Transverse colon (tissue), 4 donors: ENCODE measurements at regions not wholly inside any gene's neighbourhood (a gene's known extent, or its start where the extent isn't known, plus 50 kb on each side); places are given as distances from the start of the nearest gene placed in this dataset.

ENCODE experiments used
- DNase-seq: peaks from one replicate; pipeline ENCODE4 v3.0.0-alpha.2; 2019
- H3K27ac ChIP-seq, 4 donors: fragments of 200-600 bp; sonication (generic); 2 replicates each; pipeline ENCODE4 v1.5.1; 2016 to 2018; ENCODE audit warnings: inconsistent platforms in 4 of 4
- H3K27me3 ChIP-seq: fragments of 200-600 bp; sonication (generic); 2 replicates; pipeline ENCODE4 v1.5.1; 2017; ENCODE audit warnings: inconsistent platforms
- H3K36me3 ChIP-seq, 4 donors: fragments of 200-600 bp; sonication (generic); 2 replicates each; pipeline ENCODE4 v1.5.1; 2017 to 2019; ENCODE audit warnings: inconsistent platforms in 4 of 4
- H3K4me1 ChIP-seq, 4 donors: fragments of 200-600 bp; sonication (generic); 2 replicates each; pipeline ENCODE4 v1.5.1; 2017 to 2020; ENCODE audit warnings: inconsistent platforms in 4 of 4
- H3K4me3 ChIP-seq, 4 donors: fragments of 200-600 bp; sonication (generic); 1 replicate in 1 of 4; 2 replicates in 3 of 4; pipeline versions ENCODE4 v1.5.1 to v1.6.1; 2017 to 2019; ENCODE audit warnings: inconsistent platforms in 4 of 4
- H3K9me3 ChIP-seq, 2 donors: fragments of 200-600 bp; sonication (generic); 2 replicates each; pipeline ENCODE4 v1.5.1; 2017 to 2019; ENCODE audit warnings: inconsistent platforms in 2 of 2
- CTCF ChIP-seq, 5 experiments: fragments of 200-600 bp in 3 of 5; fragments of 450-650 bp in 2 of 5; sonication (generic) in 3 of 5; IDR thresholded peaks; 1 replicate in 2 of 5; 2 replicates in 3 of 5; pipeline ENCODE4 v1.5.1; 2016 to 2017; ENCODE audit warnings: antibody characterized with exemption in 5 of 5, inconsistent platforms in 3 of 5, mild to moderate bottlenecking in 2 of 5, moderate library complexity in 1 of 5
- EP300 ChIP-seq: sonication (generic); formaldehyde crosslinking; IDR thresholded peaks from one replicate; pipeline ENCODE4 v1.6.1; 2017; ENCODE audit warnings: antibody characterized with exemption, low read depth
- POLR2A ChIP-seq: fragments of 450-650 bp; IDR thresholded peaks from one replicate; pipeline ENCODE4 v1.6.1; 2016; ENCODE audit warnings: antibody characterized with exemption, mild to moderate bottlenecking, moderate library complexity
- POLR2AphosphoS5 ChIP-seq, 3 donors: sonication (generic); formaldehyde crosslinking; IDR thresholded peaks; one replicate each; pipeline ENCODE4 v1.6.1; 2016; ENCODE audit warnings: antibody characterized with exemption in 3 of 3
- WGBS, 2 donors: methylation state at CpG; one replicate each; pipeline ENCODE4 v1.1.5; 2018; ENCODE audit warnings: low coverage in 1 of 2; 5-methylcytosine and 5-hydroxymethylcytosine counted together
- in situ Hi-C, 4 donors: fragments of 200-750 bp; cut with MboI; loops; one replicate each; pipeline versions ENCODE4 v1.15.0 to v1.15.1; 2017; ENCODE audit warnings: low sequenced_read_pairs in 3 of 4, low pct_ligation_motif_present in 1 of 4, low pct_unique_long_range_greater_than_20kb in 1 of 4
- intact Hi-C: fragments of 100-400 bp; cut with DNase I; formaldehyde crosslinking; loops from one replicate; pipeline ENCODE4 v1.15.1; 2023; ENCODE audit warnings: low total_unique reads

- in situ Hi-C loops, result no loop called here
- intact Hi-C loops, result no loop called here
- no peak for DNase-seq
- no peaks in the 10 kb centered on the region for H3K36me3 ChIP-seq
- peaks cover 0 to 9% (median 2%) of the 10 kb centered on the region in 4 donors for H3K4me1 ChIP-seq
- H3K27ac ChIP-seq, result no peak overlapping the region
- TF ChIP-seq EP300 (no peak), POLR2AphosphoS5 (IDR thresholded peaks at IDR 0.05) (no peak), CTCF (IDR thresholded peaks at IDR 0.05) (no peak)
- H3K4me3 ChIP-seq, result no peak overlapping the region
- 85 to 87% methylated on average over 3 of the region's 3 CpGs for WGBS, 2 donors
- no peaks in the 10 kb centered on the region for H3K27me3 ChIP-seq
- H3K9me3 ChIP-seq, result no peaks in the 10 kb centered on the region
Measured at GRCh38 chr5:54608423-54609085, 91.0 kb downstream of the SNX18 start.

- Histone ChIP-seq H3K27me3 (no peaks in the 10 kb centered on the region), H3K4me3 (no peak overlapping the region), H3K4me1 (peaks cover 0 to 9% (median 2%) of the 10 kb centered on the region in 4 donors), H3K36me3 (no peaks in the 10 kb centered on the region), H3K27ac (no peak overlapping the region), H3K9me3 (no peaks in the 10 kb centered on the region)
- in situ Hi-C loops (no loop called here), intact Hi-C loops (no loop called here)
- DNase-seq, result no peak
- no peak for TF ChIP-seq CTCF (IDR thresholded peaks at IDR 0.05)
- no peak for TF ChIP-seq POLR2A
- TF ChIP-seq EP300, result no peak
- no peak for TF ChIP-seq POLR2AphosphoS5 (IDR thresholded peaks at IDR 0.05)
- 67 to 95% methylated on average over 1 to 3 of the region's 3 CpGs for WGBS, 2 donors
Measured at GRCh38 chr5:54607006-54607405, 89.4 kb downstream of the SNX18 start.

GRCh38 chr5:54603372-54603771, 85.8 kb downstream of the SNX18 start:
- no peaks in the 10 kb centered on the region for H3K27me3 ChIP-seq
- no peaks in the 10 kb centered on the region for H3K4me1 ChIP-seq
- no peak for DNase-seq
- no peak overlapping the region for H3K27ac ChIP-seq
- 38 to 44% methylated on average over 1 of the region's 1 CpG for whole genome bisulfite sequencing, 2 donors
- no peak for TF ChIP-seq POLR2A
- peak in 1 of 3 donors; percentile 30 for TF ChIP-seq POLR2AphosphoS5 (IDR thresholded peaks at IDR 0.05)
- TF ChIP-seq CTCF (IDR thresholded peaks at IDR 0.05), result no peak
- in situ Hi-C loops, result no loop called here
- no peaks in the 10 kb centered on the region for H3K36me3 ChIP-seq
- no peaks in the 10 kb centered on the region for H3K9me3 ChIP-seq
- intact Hi-C loops, result no loop called here
- no peak overlapping the region for H3K4me3 ChIP-seq

GRCh38 chr5:54602475-54602874, 84.9 kb downstream of the SNX18 start:
- in situ Hi-C loops, result no loop called here

More at GRCh38 chr5:54602475-54602874, 84.9 kb downstream of the SNX18 start:
- Histone ChIP-seq H3K27ac (no peak overlapping the region), H3K9me3 (no peaks in the 10 kb centered on the region), H3K4me1 (no peaks in the 10 kb centered on the region), H3K36me3 (no peaks in the 10 kb centered on the region), H3K4me3 (no peak overlapping the region), H3K27me3 (no peaks in the 10 kb centered on the region)
- 87 to 88% methylated on average over 6 to 7 of the region's 7 CpGs for WGBS, 2 donors
- DNase-seq, result no peak
- TF ChIP-seq EP300, result no peak
- no peak for TF ChIP-seq POLR2A
- TF ChIP-seq POLR2AphosphoS5 (IDR thresholded peaks at IDR 0.05), result no peak
- no peak for TF ChIP-seq CTCF (IDR thresholded peaks at IDR 0.05)
- intact Hi-C loops, result no loop called here
